NCI-H774 (cell line): ENCODE measurements at regions not wholly inside any gene's neighbourhood (a gene's known extent, or its start where the extent isn't known, plus 50 kb on each side); places are given as distances from the start of the nearest gene placed in this dataset.

Experiments used
- DNase-seq: peaks from one replicate; lab custom pipeline; 2025; lab: John Stamatoyannopoulos, UW

DNA sequence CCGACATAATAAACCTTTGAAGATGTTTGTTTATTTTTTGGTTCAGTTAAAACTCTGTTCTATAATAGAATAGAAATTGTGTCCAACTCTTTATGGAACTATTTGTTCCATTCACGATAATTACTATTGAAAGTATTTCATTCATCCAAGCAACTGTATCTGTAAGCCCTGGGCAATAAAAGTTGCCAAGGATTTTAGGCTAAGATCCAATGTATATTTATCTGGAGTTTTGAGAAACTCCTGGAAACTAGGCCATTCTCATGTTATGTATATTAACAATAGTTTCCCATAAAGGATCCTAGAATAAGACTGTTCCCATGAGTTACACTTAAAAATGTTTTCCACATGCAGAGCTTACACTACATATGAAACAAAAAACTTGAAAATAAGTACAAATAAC, 261.6 kb downstream of the SLITRK6 start:
- DNase-seq = no peak

DNA sequence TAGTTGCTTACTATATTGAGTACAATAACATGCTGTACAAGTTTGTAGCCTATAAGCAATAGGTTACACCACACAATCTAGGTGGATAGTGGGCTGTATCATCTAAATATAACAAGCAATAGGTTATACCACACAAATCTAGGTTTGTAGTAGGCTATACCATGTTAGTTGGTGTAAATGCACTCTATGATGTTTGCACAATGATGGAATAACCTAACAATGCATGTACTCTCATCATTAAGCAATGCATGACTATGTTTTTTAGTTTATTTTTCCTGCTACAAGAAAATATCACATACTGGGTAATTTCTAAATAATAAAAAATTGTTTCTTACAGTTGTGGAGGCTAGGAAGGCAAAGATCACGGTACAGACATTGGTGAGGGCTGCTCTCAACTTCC, 262.5 kb downstream of the SLITRK6 start:
- DNase-seq = no peak

DNA sequence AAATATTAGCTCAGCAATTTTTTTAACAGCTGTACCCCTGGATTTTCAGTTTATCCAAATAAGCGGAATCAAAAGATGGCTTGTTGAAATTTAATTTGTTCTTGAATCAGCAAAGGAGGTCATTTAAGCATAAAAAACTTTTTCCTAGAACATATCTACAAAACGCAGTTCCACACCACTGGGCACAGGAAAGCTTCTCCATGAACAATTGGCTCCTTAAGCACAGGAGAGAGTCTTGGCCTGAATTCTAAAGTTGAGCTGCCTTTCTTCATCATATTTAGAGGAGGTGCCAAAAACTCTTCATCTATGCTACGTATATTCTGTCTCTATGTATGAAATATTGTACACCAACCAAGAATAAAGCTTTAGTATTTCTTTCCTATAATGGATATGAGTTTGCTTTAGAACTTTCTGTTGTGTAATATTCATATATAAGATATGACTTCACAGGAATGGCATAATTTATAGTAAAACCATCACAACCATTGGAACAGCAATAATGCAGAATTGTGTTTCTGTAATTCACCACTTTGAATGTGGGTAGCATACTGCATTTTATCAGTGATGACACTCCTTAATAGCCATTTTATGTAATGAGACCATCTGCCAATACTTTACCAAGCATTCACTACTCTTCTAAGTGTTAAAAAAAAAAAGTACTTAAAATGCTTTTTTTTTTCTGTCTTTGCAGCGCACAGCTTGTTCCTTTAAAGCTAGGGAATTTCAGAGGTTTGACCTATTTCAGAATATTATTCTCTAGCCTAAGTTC, 263.7 kb downstream of the SLITRK6 start:
- DNase-seq = no peak

DNA sequence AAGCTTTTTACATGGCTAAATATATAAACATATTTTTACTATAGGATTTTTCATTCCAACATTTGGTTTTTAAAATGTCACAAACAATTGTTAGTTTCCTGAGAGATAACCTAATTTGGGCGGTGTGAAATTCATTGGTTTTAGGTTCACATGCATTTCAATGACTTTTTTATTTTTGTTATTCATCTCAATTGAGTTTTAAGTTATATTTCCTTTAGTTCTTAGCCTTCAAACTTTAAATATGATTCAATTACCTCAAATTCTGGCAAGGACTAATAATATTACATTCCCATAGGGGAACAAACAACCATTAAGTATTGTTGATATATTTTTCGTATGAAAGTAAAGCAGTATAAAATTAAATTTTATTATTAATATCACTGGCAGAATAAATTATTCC, 265.3 kb downstream of the SLITRK6 start:
- DNase-seq = no peak

DNA sequence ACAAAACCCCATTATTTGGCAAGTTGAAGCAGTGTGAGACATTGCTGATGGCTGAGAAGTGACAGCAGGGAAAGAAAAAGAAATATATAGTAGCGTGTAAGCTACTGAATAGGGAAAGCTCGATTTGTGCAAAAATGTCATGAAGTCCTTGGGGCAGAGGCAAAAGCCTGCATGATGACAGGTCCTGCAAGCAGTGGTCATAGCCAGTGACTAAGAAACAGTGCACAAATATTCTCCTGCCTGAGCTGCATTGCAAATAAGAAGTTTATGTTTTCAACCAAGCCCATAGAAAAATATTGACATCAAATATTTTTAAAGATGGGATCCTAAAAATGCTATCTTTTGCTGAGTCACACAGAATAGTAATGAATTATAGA, 270.0 kb downstream of the SLITRK6 start:
- DNase-seq = no peak

DNA sequence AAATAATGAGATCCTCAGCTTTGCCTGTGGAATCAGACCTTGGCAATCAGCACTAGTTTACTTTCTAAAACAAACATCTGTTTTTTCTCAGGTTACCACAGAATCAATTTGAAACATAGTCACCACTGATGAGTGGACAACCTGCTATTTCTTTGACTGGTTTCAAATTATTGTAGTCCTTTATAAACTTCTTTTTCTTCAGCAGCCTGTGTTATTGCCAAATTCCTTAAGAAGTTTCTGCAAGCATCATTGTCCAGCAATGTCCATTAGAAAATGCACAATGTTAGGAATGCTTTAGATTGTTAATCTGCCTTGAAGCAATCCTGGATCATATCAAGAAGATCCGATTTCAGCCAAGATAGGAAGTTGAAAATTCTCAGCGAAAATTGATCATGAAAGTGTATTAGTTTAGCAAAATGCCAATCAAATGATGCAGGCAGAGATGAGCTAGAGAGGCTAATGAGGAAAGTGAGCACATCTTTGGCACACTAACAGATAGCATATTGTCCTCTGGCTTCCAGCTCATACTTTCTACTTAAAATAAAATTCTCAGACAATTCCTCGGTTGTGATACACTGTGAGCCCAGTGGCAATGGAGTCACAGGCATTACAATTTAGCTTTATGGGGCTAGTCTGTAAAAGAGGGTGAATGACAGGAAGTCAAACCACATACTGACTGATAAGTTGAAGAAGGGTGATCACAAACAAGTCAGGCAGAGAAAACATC, 270.6 kb downstream of the SLITRK6 start:
- DNase-seq = no peak

DNA sequence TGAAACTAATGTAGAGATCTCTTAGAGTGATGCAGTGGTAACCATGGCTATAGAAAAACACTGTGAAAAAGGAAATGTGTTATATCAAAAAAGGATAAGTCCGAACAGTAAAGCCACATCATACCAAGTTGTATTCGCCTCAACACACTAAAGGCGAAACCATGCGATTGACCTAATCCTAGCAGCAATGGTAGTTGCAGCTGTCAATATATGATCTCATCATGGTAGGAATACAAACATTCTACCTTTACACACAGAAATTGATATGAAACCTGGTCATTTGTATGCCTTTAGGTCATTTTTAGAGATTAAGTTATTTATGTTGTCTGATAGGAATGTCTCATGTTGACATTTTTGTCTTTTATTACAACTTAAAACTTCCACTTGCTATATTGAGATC, 271.9 kb downstream of the SLITRK6 start:
- DNase-seq = no peak

DNA sequence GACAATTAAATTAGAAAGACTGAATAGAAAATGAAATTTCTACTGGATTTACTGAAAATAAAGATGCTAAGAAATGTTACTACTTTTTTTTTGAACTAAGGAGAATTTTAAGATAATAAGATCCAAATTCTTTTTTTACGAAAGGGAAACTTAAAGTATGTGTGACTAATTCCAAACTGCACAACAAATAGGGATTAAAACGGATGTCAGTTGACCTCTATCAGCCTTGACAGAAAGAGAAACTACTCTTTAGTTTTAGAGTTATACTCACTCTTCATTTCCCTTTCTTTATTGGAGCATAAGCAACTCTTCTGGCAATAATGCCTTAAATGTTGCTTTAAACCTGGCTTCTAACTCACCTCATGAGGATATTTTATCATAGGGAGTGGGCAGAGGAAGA, 273.8 kb downstream of the SLITRK6 start:
- no peak for DNase-seq

DNA sequence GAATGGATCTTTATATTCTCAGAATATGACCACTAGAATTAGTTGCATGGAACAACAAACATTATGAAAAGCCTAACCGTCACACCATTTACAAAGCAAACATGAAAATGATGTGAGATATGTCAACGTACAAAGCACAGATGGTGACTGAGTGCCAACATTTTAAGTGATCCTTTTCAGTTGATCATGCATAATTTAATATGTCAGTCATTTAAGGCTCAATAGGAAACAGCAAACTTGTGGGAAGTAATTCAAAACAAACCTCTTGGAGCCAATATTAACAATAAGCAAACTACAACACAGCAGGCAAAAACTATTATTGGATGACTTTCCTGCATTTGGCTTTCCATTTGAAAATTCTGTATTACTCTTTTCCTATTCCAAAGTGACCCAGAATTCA, 277.6 kb downstream of the SLITRK6 start:
- DNase-seq = peak; percentile 71

DNA sequence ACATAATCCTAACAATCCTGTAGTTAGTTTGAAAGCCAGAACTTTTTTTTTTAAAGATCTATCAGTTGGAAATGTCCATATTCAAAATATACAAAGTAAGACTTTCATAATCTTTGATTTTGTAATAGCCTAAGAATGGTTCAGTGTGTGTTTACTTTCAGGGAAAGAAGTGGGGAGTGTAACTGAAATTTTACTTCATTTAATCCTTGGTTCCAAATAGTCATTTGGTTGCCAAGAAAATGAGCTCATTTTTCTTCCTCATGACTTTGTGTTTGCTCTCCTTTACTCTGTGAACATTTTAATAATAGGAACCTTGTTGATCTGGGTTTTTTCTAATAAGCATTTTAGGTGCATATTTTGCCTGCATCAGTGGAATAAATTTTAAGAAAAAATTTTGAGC, 278.8 kb downstream of the SLITRK6 start:
- no peak for DNase-seq

DNA sequence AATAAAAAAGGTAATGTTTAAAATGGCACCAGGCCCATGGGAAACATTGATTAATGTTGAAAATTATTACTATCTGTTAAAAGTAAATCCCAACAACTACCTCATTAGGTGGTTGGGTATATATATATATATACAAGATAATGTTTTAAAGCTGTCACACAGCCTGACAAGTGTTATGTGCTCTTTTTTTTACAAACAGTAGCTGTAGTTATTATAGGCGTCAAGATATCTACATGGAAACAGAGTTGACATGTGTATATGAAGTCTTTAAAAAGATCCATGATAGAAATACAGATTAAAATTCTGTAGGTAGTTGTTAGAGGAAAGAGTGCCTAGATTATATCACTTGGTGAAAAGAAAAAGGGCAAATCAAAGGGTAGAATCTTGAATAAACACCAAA, 279.9 kb downstream of the SLITRK6 start:
- DNase-seq = no peak

DNA sequence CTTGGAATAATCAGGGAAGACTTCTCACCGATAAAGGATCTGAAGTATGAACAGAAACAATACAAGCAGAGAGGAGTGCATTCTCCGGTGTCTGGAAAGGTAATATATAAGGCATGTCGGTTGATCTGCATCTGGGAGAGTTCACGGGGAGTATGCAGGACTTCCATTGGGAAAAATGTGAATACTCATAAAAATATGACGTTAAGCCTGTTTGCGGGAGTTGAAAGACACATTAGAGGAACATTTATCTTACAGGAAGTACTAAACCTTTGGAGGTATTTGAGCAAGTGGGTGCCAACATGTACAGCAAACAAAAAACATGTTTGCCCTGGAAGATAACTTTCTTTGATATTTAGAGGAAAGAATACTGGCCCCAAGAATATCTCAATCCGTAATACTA, 286.8 kb downstream of the SLITRK6 start:
- no peak for DNase-seq

DNA sequence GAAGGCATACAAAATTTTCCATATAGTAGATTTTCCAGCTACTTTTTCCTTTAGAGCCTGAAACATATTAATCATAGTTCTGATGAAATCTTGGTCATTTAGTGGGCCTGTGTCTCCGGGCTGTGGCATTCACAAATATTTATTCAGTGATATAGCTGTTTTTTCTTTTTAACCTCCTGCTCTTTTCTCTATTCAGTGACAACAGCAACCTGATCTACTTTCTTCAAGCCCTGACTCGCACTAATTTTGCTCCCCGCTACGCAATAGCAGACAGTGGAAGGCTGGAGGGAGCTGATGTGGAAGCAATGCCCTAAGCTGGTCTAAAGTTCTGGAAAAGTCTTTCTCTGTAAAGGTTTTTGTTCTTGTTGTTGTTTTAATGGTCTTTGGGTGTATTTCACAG, 289.7 kb downstream of the SLITRK6 start:
- no peak for DNase-seq

DNA sequence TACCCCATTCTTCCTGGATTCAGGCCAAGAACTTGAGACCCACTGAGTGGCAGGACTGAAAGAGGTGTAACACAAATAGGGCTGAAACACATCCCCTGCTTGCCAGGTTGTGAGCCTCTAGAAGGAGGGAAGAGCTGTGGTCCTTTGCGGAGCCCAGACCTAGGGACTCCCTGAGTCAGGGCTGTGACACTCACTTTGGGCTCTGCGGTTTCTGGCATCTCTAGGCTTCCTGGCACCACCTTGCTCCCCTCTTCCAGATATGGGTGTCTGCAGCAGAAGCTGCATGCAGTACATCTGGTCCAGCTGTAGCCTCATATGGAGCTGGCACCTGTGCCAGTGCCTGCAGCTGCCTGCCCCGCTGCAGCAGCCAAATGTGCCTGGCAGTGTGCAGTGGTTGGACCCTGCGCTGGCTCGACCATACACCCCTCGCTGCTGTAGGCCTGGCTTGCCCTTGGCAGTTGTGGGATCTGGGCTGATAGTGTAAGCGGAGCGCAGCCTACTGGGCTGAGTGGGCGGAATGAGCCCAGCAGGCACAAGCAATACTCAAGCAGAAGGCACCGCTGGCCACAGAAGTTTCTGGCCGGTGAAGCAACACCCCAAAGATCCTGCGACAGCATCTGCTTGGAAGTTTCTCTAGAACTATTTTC, 290.4 kb downstream of the SLITRK6 start:
- no peak for DNase-seq

DNA sequence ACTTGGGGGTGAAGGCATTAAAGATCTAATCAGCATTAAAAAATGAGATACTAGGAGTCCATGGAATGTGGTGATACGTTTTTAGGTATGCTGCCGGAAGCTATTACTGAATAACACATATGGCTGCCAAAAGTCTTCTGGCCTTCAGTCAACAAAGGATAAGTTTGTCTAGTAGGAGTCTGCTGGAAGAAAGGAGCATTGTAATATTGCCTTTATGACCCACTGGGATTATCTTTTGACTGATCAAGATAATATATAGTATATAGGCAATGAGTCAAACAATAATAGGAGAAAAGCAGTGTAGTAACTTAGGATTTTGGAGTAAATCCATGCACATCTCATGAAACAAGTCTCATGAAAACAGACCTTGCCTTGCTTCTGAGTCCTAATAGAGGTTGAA, 295.4 kb downstream of the SLITRK6 start:
- no peak for DNase-seq

DNA sequence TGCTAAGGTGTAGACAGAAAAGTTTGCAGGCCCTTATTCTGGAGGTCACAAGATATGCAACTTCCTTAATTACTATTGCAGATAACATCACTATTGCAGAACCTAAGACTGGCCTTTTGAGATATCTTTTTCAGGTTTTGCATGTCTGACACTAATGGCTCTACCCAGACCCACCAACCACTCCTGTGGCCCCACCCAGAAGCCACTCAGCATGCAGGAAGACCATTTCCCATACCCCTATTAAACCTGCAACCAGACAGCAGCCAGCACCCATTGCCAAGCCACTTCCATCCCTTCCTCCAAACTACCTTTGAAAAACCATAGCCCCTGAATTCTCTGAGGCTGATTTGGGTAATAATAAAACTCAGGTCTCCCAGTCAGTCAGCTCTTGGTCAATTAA, 297.6 kb downstream of the SLITRK6 start:
- DNase-seq = no peak

DNA sequence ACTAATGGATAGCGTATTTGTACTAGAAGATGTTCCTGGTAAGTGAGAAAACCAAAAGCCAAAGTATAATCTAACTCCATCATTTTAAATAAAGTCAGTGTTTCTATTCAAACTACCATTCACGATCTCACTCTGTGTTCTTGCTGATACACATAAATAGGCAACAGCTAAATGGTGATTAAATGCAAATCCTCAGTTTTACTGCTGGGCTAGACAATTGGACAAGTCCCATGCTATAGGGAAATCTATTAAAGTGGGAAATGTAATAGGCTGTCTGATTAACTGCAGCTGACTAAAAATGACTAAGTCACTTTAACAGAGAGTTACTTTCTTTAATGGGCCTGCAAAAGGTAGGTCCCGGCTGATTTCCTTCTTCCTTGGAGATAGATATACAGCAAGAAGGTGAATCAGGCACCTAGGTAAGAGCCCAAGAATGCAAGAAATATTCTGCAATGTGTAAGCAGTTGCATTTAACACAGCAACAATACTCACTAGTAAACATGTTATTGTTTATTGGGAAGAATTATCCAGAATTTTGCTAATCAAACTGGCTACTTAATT, 298.4 kb downstream of the SLITRK6 start:
- no peak for DNase-seq

DNA sequence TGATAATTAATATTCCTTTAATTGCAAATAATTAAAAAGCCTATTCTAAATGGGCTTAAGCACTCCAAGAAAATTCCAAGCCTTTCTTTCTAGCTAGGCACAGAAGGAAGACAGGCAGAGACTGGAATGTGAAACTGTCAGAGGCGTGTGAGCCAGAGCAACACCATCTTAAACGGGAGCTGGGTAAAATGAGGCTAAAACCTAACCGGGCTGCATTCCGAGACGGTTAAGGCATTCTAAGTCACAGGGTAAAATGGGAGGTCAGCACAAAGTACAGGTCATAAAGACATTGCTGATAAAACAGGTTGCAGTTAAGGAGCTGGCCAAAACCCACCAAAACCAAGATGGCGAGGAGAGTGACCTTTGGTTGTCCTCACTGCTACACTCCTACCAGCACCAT, 300.4 kb downstream of the SLITRK6 start:
- DNase-seq = no peak

DNA sequence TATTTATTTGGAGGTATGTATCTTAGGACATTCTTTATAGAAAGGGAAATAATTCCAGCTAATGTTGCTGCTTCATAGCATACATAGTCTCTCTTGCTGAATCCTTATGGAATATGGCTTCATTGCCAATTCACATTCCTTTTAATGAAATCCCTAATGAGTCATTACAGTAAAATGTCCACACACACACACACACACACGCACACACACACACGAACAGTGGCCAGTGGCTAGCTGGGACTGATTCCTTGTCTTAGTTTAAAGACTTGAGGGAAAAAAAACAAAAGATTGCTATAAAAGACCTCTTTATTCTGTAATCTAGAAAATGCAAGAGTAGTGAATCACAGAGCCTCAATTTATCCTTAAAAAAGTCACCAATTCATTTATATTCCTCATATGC, 301.6 kb downstream of the SLITRK6 start:
- DNase-seq = no peak

DNA sequence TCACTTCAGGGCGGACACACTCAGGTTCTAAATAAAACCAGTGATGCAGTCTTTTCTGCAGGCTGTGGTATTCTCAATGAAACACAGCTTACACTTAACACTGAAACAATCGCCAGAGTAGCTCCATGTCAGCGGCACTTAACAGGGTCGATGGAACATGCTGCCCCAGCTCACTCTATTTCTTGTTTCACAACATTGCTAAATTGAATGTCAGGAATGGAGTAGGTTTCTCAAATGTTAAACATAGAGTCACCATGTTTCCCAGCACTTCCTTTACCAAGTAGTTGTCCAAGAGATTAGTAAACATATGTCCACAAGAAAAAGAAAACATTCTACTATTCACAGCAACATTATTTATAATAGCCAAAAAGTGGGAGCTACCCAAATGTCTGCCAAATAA, 306.9 kb downstream of the SLITRK6 start:
- no peak for DNase-seq

DNA sequence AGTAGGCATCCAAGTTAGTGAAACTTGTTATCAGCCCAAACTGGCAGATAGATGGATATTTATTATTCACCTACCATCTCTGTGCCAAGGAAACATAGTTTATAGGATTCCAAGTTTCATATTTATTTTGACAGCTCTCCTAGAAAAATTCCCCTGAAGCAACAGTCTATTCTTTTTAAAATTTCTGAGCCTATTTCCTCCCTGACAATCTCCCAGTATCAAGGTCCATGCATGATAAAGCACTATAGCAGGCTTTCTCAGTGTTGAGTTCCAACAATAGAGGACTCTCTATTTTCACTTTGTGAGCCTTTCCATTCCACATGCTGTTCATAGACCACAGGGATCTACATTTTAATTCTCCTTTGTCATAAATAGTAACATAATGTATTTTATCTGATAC, 312.6 kb downstream of the SLITRK6 start:
- no peak for DNase-seq

DNA sequence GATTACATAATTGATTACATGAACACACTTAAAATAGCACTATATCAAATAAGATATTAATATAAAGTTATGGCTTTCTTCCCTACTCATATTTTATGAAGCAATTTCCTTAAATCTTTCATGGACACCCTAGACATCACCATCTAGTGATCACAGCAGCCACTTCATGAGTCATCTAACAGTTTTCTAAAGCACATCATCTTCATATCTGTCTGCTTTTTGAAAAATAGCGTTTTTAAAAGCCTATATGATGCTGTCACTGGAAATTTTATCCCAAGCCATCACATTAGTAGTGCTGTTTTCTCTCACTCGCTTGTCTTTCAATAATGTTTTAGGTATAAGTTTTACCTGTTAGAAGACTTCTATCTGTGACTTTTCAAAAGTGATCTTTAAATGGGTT, 326.1 kb downstream of the SLITRK6 start:
- DNase-seq = no peak

DNA sequence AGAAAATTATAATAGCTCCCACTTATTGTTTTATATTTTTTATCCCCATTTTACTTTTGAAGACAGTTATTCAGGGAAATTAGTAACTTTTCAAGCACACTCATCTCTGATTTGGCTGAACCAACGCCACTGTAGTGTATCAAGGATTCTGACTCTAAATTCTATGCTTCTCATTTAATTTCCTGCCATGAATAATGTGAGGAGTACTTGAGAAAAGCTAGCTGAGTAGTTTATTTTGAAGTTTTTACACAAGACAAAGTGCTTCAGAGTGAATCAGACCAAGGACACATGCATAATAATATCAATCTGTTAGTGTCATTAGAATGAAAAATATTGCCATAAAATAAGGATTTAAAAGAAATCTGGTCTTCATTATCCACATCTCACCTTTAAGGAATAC, 329.9 kb downstream of the SLITRK6 start:
- no peak for DNase-seq
